ENCODE measurements at regions not wholly inside any gene's neighbourhood (a gene's known extent, or its start where the extent isn't known, plus 50 kb on each side); places are given as distances from the start of the nearest gene placed in this dataset.
A peak's percentile ranks its signal among the peaks of the same experiment; 100 is the strongest.

DNA sequence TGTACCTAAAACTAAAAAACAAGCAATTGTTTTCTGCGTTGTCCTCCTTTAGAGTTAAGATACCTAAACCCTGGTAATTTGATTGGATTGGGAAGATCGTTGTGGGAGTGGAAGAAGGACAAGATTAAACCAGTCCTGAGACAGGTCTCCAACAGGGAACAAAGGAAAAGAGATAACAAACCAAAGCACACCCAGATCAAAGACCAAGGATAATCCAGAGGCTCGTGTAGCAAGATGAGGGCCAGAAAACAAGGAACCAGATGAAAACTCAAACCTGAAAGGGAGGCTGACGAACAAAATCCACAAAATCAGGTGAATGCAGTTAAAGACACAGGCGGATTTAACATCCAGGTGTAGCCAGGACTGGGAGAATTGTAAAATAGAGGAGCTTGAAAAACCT lies 618.1 kb downstream of the SLCO4C1 start:
- intact Hi-C loops (cut with DNase I) = no loop called here
- Histone ChIP-seq H3K9me3 (no peaks in the 10 kb centered on the region), H3K27ac (no peak overlapping the region), H3K27me3 (no peaks in the 10 kb centered on the region), H3K4me3 (peak overlapping the region; percentile 30), H3K4me1 (no peaks in the 10 kb centered on the region), H3K36me3 (no peaks in the 10 kb centered on the region)
- ATAC-seq = no peak
- TF ChIP-seq, protein P1, sequence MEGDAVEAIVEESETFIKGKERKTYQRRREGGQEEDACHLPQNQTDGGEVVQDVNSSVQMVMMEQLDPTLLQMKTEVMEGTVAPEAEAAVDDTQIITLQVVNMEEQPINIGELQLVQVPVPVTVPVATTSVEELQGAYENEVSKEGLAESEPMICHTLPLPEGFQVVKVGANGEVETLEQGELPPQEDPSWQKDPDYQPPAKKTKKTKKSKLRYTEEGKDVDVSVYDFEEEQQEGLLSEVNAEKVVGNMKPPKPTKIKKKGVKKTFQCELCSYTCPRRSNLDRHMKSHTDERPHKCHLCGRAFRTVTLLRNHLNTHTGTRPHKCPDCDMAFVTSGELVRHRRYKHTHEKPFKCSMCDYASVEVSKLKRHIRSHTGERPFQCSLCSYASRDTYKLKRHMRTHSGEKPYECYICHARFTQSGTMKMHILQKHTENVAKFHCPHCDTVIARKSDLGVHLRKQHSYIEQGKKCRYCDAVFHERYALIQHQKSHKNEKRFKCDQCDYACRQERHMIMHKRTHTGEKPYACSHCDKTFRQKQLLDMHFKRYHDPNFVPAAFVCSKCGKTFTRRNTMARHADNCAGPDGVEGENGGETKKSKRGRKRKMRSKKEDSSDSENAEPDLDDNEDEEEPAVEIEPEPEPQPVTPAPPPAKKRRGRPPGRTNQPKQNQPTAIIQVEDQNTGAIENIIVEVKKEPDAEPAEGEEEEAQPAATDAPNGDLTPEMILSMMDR (IDR thresholded peaks at IDR 0.05) = no peak
- no peak for DNase-seq

DNA sequence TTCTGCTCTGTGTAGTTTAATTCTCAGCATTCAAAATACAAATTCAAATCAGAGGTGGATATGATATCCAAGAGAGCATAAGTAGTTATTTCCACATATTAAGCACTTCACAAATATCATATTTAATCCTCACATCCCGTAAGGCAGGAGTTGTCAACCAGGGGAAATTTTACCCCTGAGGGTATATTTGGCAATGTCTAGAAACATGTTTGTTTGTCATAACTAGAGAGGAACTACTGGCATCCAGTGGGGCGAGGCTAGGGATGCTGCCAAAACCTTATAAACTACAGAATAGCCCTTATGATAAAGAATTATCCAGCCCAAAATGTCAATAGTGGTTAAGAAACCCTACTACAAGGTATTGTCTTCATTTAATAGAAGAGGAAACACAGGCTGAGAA lies 619.4 kb downstream of the SLCO4C1 start:
- H3K36me3 ChIP-seq = no peaks in the 10 kb centered on the region
- no peaks in the 10 kb centered on the region for H3K27me3 ChIP-seq
- no peak overlapping the region for H3K27ac ChIP-seq
- H3K9me3 ChIP-seq = no peaks in the 10 kb centered on the region
- DNase-seq (no peak), ATAC-seq (no peak)
- H3K4me3 ChIP-seq = no peak overlapping the region
- H3K4me1 ChIP-seq = no peaks in the 10 kb centered on the region
- intact Hi-C loops (cut with DNase I) = no loop called here
- TF ChIP-seq, protein P1 (IDR thresholded peaks at IDR 0.05) = no peak

DNA sequence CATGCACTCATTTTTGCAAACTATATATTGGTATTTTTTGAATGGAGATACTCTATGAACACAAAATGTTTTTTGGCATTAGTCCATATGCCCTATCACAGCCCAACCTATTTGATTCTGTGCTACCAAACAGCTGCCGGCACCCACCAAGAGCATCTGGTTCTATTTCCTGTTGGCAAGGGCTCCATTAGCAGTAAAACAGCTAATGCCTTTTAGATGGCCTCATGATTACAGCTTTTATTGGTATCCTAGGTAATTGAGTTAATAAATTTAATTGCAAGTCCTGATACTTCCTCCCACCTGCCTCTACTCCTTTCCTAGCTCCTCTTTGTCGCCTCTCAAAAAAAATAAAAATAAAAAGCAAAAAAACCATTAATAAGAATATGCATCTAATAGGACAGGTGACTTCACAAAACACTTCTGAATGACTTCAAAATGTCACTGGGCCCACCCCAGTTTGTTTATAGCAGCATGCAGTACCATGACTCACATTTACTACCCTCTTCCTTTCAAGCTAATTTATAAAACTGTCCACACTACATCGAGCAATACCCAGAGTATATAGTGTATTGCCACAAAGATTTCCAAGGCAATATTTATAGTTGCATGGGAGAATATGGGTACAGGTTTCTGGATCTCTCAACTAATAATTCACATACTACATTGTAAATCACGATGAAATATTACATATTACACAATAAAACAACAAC lies 620.4 kb downstream of the SLCO4C1 start:
- Histone ChIP-seq H3K9me3 (no peaks in the 10 kb centered on the region), H3K36me3 (no peaks in the 10 kb centered on the region), H3K27ac (no peak overlapping the region), H3K4me1 (no peaks in the 10 kb centered on the region), H3K4me3 (no peak overlapping the region), H3K27me3 (no peaks in the 10 kb centered on the region)
- ATAC-seq (no peak), DNase-seq (no peak)
- TF ChIP-seq, protein P1 (IDR thresholded peaks at IDR 0.05) = no peak
- intact Hi-C loops (cut with DNase I) = no loop called here

DNA sequence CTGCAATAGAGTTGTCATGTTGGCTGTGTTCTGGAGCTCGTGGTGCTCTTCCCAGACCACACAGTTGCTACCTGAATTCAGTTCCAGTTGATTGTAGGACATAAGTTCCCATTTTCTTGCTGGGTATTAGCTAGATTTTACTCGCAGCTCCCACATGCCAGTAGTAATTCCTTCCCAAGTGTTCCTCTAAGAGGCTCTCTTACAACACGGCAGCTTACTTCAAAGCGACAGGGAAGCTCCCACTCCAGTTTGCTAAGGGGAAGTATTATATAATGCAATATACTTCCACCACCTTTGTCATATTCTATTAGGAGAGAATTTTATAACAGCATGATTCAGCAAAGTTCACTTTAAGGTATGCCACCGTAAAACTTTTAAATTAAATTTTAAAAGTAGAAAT lies 623.0 kb downstream of the SLCO4C1 start:
- no peaks in the 10 kb centered on the region for H3K36me3 ChIP-seq
- no peak overlapping the region for H3K27ac ChIP-seq
- H3K4me3 ChIP-seq = no peak overlapping the region
- no peaks in the 10 kb centered on the region for H3K9me3 ChIP-seq
- DNase-seq (no peak), ATAC-seq (peak; percentile 39)
- no peaks in the 10 kb centered on the region for H3K27me3 ChIP-seq
- H3K4me1 ChIP-seq = no peaks in the 10 kb centered on the region
- TF ChIP-seq, protein P1 (IDR thresholded peaks at IDR 0.05) = no peak
- intact Hi-C loops (cut with DNase I) = no loop called here

DNA sequence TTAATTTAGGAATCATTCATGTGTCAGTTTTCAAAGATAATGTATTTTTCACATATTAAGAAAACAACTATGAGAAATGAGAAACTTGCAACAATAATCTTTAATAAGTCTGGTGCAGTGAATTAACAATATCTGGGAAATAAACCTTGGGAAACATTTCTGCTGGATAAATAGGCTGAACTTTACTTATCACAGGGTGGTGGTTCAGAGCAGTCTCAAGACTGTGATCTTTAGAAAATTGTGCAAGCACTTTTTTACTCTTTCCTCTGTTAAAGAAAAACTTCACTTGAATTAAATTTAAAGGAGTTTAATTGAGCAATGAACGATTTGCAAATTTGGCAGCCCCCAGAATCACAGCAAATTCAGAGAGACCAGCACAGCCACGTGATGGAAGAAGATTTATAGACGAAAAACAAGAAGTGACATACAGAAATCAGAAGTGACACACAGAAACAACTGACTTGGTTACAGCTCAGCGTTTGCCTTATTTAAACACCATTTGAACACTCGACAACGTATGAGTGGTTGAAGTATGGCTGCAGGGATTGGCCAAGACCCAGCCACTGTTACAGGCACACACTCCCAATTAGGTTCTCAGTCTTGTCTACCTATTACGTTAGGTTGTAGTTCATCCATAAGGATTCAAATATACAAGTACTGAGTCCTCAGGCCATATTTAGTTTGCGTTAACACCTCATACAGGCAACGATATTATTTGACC lies 631.9 kb downstream of the SLCO4C1 start:
- ATAC-seq (peak; percentile 71), DNase-seq (no peak)
- no peaks in the 10 kb centered on the region for H3K27me3 ChIP-seq

More for the DNA sequence above, 631.9 kb downstream of the SLCO4C1 start:
- no peak overlapping the region for H3K27ac ChIP-seq
- TF ChIP-seq, protein P1 (IDR thresholded peaks at IDR 0.05) = no peak
- no peaks in the 10 kb centered on the region for H3K9me3 ChIP-seq
- intact Hi-C loops (cut with DNase I) = no loop called here
- no peaks in the 10 kb centered on the region for H3K36me3 ChIP-seq
- H3K4me1 ChIP-seq = no peaks in the 10 kb centered on the region
- no peak overlapping the region for H3K4me3 ChIP-seq
